LNCAP (cell line): ENCODE measurements at regions not wholly inside any gene's neighbourhood (a gene's known extent, or its start where the extent isn't known, plus 50 kb on each side); places are given as distances from the start of the nearest gene placed in this dataset.

Experiments used
- CTCF ChIP-seq: fragments of 450-650 bp; IDR thresholded peaks from 2 replicates; pipeline ENCODE4 v1.5.1; 2017; ENCODE audit warnings: mild to moderate bottlenecking

DNA sequence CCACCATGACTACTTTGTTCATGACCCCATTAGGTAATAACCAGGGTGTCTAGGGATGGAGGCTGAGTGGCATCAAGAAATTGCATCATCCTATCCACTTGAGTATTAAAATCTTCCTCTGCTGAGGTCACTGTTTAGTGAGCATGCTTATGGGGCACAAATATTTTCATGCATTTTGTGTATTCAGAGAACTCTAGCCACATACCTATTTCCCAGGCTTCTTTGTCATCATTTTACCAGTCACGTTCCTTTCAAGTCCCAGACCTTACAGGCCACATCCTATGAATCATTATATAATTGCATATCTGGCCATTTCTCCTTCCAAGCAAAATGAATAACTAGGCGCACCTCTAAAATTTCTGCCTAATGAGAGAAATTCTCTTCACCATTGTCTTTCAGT lies 1882.9 kb upstream of the AGA start:
- TF ChIP-seq CTCF: no peak

GRCh38 chr4:179328627-179329026 lies 1886.4 kb upstream of the AGA start:
- TF ChIP-seq CTCF: no peak

GRCh38 chr4:179331362-179331761 lies 1889.1 kb upstream of the AGA start:
- TF ChIP-seq CTCF: no peak

DNA sequence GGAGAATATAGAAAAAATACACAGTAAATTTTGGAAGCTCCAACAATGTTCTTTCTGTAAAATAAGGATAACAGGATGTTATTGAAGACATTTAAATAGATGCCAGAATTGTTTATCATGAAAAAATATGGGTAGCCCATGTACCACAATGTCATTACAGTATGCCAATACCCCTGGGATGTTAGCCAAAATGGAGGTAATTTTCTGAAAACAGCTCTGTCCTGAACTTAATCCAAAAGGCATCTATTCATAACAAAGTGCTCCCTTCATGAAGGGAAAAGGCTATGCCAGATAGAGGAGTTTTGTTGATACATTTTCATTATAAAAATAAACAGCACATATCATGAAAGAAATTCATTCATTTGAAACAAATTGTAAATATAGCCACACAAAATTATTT lies 1902.6 kb upstream of the AGA start:
- no peak for TF ChIP-seq CTCF

DNA sequence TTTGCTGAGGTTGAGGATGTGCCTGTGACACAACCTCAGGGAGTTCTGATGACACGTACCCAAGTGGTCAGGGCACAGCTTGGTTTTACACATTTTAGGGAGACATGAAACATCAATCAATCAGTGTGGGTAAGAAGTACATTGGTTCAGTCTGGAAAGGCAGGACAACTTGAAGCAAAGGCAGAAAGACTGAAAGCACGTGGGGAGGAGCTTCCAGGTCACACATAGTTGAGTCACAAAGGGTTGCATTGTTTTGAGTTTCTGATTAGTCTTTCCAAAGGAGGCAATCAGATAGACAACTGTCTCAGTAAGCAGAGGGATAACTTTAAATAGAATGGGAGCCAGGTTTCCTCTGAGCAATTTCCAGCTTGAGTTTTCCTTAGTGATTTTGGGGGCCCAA lies 1910.0 kb upstream of the AGA start:
- TF ChIP-seq CTCF: no peak

DNA sequence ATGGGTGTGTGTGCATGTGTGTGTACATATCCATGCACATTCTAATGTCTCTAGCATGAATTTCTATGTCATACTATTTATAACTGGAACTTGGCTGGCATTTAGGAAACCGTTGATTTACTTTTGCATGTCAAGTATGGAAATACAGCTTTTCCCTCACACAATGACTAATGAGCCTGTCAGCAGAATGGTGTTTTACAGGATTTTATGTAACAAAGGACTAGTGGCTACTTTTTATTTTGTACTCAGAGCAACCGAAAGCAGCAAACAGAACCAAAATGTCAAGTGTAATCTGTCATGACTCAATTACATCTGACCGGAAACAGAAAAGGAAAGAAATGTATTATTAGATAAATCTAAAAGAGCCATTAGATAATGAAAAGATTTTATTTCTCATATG lies 1911.5 kb upstream of the AGA start:
- TF ChIP-seq CTCF: no peak

DNA sequence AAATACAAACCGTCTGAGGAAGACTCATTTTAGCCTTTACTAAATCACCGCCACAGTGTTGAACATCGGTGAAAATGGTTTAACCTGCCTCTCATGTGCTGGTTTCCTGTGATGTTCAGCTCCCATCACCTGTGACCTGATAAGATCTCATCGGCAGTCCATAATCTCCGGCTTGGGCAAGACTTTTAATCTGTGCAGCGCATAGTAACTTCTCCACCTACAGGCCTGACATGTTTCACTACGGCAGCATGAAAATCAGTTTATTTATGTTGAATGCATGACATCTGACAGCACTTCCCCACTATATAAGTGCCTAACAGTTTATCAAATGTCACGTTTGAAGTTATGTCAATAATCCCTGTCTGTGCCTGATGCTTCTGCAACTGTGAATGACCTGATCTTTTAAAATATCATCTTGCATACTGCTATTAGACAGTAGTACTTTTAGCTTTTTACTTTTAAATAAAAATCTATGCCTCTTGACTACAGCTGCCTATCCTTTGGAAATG lies 1919.8 kb upstream of the AGA start:
- TF ChIP-seq CTCF: no peak

GRCh38 chr4:179372242-179372641 lies 1930.0 kb upstream of the AGA start:
- TF ChIP-seq CTCF: no peak
